Heart right ventricle (tissue), 16 donors: ENCODE measurements at regions not wholly inside any gene's neighbourhood (a gene's known extent, or its start where the extent isn't known, plus 50 kb on each side); places are given as distances from the start of the nearest gene placed in this dataset.

ENCODE experiments used
- ATAC-seq, 8 donors: fragments of 200-7000 bp; cut with Tn5 transposase; one replicate each; pipeline ENCODE4 v1.9.1; 2020; ENCODE audit warnings: mild to moderate bottlenecking in 8 of 8, moderate library complexity in 8 of 8, moderate number of reproducible peaks in 1 of 8
- DNase-seq, 2 donors: peaks; one replicate each; pipeline ENCODE4 v3.0.0-alpha.2; 2020
- H3K27ac ChIP-seq, 10 donors: fragments of 200-600 bp; sonication (generic) in 2 of 10; one replicate each; pipeline versions ENCODE4 v1.5.0 to v1.8.0; 2020 to 2022; ENCODE audit warnings: mild to moderate bottlenecking in 3 of 10
- H3K27me3 ChIP-seq, 7 donors: fragments of 200-600 bp; one replicate each; pipeline ENCODE4 v1.8.0; 2021 to 2022; ENCODE audit warnings: mild to moderate bottlenecking in 2 of 7
- H3K36me3 ChIP-seq, 9 donors: fragments of 200-600 bp; sonication (generic) in 1 of 9; one replicate each; pipeline versions ENCODE4 v1.5.0 to v1.8.0; 2020 to 2022; ENCODE audit warnings: mild to moderate bottlenecking in 2 of 9
- H3K4me1 ChIP-seq, 9 donors: fragments of 200-600 bp; sonication (generic) in 1 of 9; one replicate each; pipeline versions ENCODE4 v1.5.0 to v1.8.0; 2020 to 2022; ENCODE audit warnings: mild to moderate bottlenecking in 4 of 9
- H3K4me3 ChIP-seq, 10 donors: fragments of 200-600 bp; sonication (generic) in 2 of 10; one replicate each; pipeline versions ENCODE4 v1.5.0 to v1.8.0; 2020 to 2022; ENCODE audit warnings: mild to moderate bottlenecking in 7 of 10, moderate library complexity in 2 of 10
- H3K9me3 ChIP-seq, 11 donors: fragments of 200-600 bp in 10 of 11; sonication (generic) in 2 of 11; one replicate each; pipeline versions ENCODE4 v1.5.0 to v1.8.0; 2013 to 2022; ENCODE audit warnings: mild to moderate bottlenecking in 2 of 11, control low read depth in 1 of 11, moderate library complexity in 1 of 11
- WGBS, 2 donors: extraction: QIAGEN DNeasy Blood & Tissue Kit; methylation state at CpG; one replicate each; pipeline ENCODE4 v1.1.7; 2013; ENCODE audit warnings: inconsistent platforms in 1 of 2; 5-methylcytosine and 5-hydroxymethylcytosine counted together
- intact Hi-C, 10 donors: fragments of 100-400 bp; cut with DNase I; formaldehyde crosslinking; loops; one replicate each; pipeline versions ENCODE4 v1.11.1 to v1.14.2; 2022
- TF ChIP-seq, protein P1 (sequence below), 9 donors: fragments of 200-600 bp; sonication (generic) in 2 of 9; IDR thresholded peaks; one replicate each; pipeline versions ENCODE4 v1.5.0 to v1.8.0; 2021 to 2022; ENCODE audit warnings: antibody characterized with exemption in 9 of 9, mild to moderate bottlenecking in 5 of 9, moderate library complexity in 1 of 9
- donor health status: Arrhythmogenic right ventricular cardiomyopathy.
- donor health status: ischemic (EF 13 %, LVEDD 7.1; RV severe dilation, severe dysfunction).
- donor health status: healthy with polysubstance abuse.
- donor health status: DM: no; HTN: yes; CAD: no.
- donor health status: DM: no; HTN: no; CAD: no.
- donor health status: ischemic (EF 25% LVEDD 6.9; RV normal size, moderate dysfunction).
- donor health status: ischemic (EF 25% LVEDD 5.7; RV mildly dilated, moderate dysfunction).
- donor health status: healthy.
- donor health status: DM: yes; HTN: yes; CAD: no.
- donor health status: Ischemic cardiomyopathy.
- donor health status: ischemic (EF 35%, LVEDD 5.7; RV mildly dilated, moderate dysfunction).
- donor health status: nonischemic (EF 11% LVEDD 7.7; RV severe dilation, severe dysfunction).
- donor health status: DM: yes; HTN: yes; CAD: no.
- donor health status: PGD.
- donor health status: ischemic (EF 29% LVEDD 5.4; RV normal size, mild dysfunction).
- donor health status: nonischemic (EF 23%, LVEDD 6.1; RV moderate dilation, normal function).

DNA sequence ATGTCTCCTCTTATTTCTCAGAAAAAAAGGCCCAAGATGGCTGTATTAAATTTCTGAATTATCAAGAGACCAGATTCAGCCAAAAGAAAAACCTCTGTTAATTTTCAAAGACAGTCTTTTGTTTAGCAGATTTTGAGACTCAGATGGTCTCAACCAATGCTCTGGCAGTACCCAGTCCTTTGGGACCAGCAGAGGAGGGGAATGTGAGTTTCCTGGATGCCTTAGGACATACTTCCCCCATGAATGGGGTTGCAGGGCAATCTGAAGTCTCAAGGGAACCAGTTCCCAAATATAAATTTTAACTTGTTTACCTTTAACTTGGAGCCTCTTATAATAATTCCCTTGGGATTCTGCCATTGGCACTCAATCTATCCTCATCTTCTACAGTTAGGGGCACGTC is 107.8 kb upstream of the ZNF521 start:
- H3K4me1 ChIP-seq = peaks cover 0 to 16% (median 0%) of the 10 kb centered on the region in 9 donors
- no peaks in the 10 kb centered on the region for H3K36me3 ChIP-seq
- 57 to 90% methylated on average over 1 of the region's 1 CpG for WGBS, 2 donors
- H3K4me3 ChIP-seq = no peak overlapping the region
- H3K9me3 ChIP-seq = no peaks in the 10 kb centered on the region
- no peak for ATAC-seq
- no peaks in the 10 kb centered on the region for H3K27me3 ChIP-seq
- intact Hi-C loops = no loop called here
- DNase-seq = no peak
- TF ChIP-seq, protein P1, sequence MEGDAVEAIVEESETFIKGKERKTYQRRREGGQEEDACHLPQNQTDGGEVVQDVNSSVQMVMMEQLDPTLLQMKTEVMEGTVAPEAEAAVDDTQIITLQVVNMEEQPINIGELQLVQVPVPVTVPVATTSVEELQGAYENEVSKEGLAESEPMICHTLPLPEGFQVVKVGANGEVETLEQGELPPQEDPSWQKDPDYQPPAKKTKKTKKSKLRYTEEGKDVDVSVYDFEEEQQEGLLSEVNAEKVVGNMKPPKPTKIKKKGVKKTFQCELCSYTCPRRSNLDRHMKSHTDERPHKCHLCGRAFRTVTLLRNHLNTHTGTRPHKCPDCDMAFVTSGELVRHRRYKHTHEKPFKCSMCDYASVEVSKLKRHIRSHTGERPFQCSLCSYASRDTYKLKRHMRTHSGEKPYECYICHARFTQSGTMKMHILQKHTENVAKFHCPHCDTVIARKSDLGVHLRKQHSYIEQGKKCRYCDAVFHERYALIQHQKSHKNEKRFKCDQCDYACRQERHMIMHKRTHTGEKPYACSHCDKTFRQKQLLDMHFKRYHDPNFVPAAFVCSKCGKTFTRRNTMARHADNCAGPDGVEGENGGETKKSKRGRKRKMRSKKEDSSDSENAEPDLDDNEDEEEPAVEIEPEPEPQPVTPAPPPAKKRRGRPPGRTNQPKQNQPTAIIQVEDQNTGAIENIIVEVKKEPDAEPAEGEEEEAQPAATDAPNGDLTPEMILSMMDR (IDR thresholded peaks at IDR 0.05) = no peak
- no peak overlapping the region for H3K27ac ChIP-seq

DNA sequence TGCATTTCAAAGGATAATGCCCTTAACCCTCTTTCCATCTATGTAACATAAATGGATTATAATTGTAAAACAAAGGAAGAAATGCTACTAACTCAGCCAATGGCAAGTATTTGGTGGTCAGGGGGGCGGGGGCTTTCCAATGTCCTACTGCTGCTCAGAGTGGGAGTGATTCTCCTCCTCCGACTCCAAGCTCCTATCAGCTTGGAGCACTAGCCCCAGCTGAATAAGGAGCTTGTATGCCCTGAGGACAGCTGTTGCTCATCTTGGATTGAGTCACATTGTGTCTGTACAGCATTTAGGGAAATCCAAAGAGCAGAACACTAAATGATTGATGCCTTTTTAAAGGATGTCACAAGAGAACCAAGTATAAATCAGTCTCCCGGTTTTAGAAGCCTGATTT is 105.6 kb upstream of the ZNF521 start:
- Histone ChIP-seq H3K4me1 (peaks cover 0 to 19% (median 0%) of the 10 kb centered on the region in 9 donors), H3K36me3 (no peaks in the 10 kb centered on the region), H3K27ac (no peak overlapping the region), H3K9me3 (no peaks in the 10 kb centered on the region), H3K4me3 (no peak overlapping the region), H3K27me3 (no peaks in the 10 kb centered on the region)
- no peak for DNase-seq
- WGBS, 2 donors = 71 to 85% methylated on average over 3 of the region's 3 CpGs
- peak in 1 of 8 donors; percentile 43 for ATAC-seq
- TF ChIP-seq, protein P1 (IDR thresholded peaks at IDR 0.05) = no peak
- intact Hi-C loops = no loop called here

DNA sequence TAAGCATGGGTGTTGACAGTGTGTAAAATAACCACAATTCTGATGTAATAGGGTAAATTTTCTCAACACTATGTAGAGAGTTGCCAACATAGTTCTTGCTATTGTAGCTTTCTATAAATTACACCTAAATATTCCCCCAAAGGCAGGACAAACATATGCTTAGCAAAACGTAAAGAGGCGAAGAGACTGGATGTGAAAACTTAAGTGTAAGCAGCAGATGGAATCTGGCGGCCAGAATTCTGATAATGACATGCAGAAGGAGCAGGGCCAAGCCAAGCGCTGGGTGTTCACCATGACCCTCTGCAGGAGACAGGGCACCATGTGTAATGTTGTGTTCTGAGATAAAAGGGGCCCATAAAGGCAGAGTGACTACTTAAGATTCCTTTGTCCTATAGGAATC is 105.2 kb upstream of the ZNF521 start:
- Histone ChIP-seq H3K27me3 (no peaks in the 10 kb centered on the region), H3K27ac (no peak overlapping the region), H3K9me3 (no peaks in the 10 kb centered on the region), H3K4me1 (peaks cover 0 to 19% (median 0%) of the 10 kb centered on the region in 9 donors), H3K36me3 (no peaks in the 10 kb centered on the region), H3K4me3 (no peak overlapping the region)
- TF ChIP-seq, protein P1 (IDR thresholded peaks at IDR 0.05) = no peak
- DNase-seq = no peak
- 70 to 81% methylated on average over 4 of the region's 4 CpGs for WGBS, 2 donors
- ATAC-seq = no peak
- intact Hi-C loops = no loop called here

DNA sequence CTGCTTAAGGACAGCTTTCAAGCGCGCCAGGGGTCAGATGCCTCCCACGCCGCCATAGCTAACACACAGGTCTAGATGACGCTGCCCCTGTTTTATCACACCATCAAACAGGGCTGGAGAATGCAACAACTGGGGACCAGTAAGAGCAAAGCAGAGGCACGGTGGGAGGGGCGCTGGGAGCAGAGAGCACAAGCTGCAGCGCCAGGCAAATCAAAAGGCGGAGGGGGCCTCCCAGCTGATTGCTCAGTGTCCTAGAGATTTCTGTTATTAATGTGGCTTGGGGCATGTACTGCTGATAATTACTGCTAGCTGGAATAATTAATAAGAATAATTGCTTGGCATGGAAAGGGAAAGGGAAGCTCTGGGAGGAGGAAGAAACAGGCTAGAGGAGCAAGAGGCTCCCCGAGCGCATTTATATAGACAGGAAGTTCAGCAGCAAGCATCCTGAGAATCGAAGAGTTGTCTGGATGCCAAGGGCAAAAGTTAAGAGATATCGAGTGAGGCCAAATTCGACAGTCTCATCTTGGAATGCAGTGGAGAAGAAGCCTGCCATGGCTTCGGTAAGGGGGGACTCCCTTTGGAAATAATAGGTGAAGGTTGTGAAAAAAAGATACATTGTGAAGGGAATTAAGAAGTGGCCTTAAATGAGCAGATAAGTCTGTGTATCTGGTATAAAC is 104.5 kb upstream of the ZNF521 start:
- no peak overlapping the region for H3K4me3 ChIP-seq
- no peaks in the 10 kb centered on the region for H3K36me3 ChIP-seq
- no peaks in the 10 kb centered on the region for H3K27me3 ChIP-seq
- no peak overlapping the region for H3K27ac ChIP-seq
- DNase-seq (peak in 1 of 2 donors; percentile 22), ATAC-seq (peak in 2 of 8 donors; percentile 25 to 34)
- intact Hi-C loops = no loop called here
- H3K9me3 ChIP-seq = peaks cover 0 to 6% (median 0%) of the 10 kb centered on the region in 11 donors
- WGBS, 2 donors = 48 to 61% methylated on average over 15 of the region's 15 CpGs
- peaks cover 0 to 19% (median 0%) of the 10 kb centered on the region in 9 donors for H3K4me1 ChIP-seq
- TF ChIP-seq, protein P1 (IDR thresholded peaks at IDR 0.05) = no peak
